CD4-positive, alpha-beta memory T cell (primary cell): ENCODE measurements at regions not wholly inside any gene's neighbourhood (a gene's known extent, or its start where the extent isn't known, plus 50 kb on each side); places are given as distances from the start of the nearest gene placed in this dataset.

Experiments
- CTCF ChIA-PET: fragments of 350-600 bp; sonication (Branson Sonifier 250); formaldehyde crosslinking; loops from one replicate; lab custom pipeline; 2021; ENCODE audit warnings: inconsistent platforms; ENCODE audit not compliant: partially characterized antibody; lab: Charles Lee
- POLR2A ChIA-PET: fragments of 350-600 bp; sonication (Branson Sonifier 250); formaldehyde crosslinking; loops from one replicate; lab custom pipeline; 2021; ENCODE audit not compliant: partially characterized antibody; lab: Charles Lee
- DNase-seq, 5 donors: peaks; one replicate each; pipeline versions ENCODE4 v3.0.0 to v3.0.0-alpha.2; 2020 to 2022; ENCODE audit warnings: mixed read lengths in 1 of 5
- H3K27ac ChIP-seq: one replicate; pipeline ENCODE4 v1.7.0; 2013; ENCODE audit warnings: low read depth, low read length
- H3K27me3 ChIP-seq: 2 replicates; pipeline ENCODE4 v1.7.0; 2013; ENCODE audit warnings: mild to moderate bottlenecking, low read length, moderate library complexity; ENCODE audit not compliant: insufficient read depth
- H3K36me3 ChIP-seq: 2 replicates; pipeline ENCODE4 v1.7.0; 2013; ENCODE audit warnings: mild to moderate bottlenecking, low read length, moderate library complexity; ENCODE audit not compliant: insufficient read depth
- H3K4me1 ChIP-seq: 2 replicates; pipeline ENCODE4 v1.7.0; 2013; ENCODE audit warnings: mild to moderate bottlenecking, low read length, moderate library complexity; ENCODE audit not compliant: insufficient read depth
- H3K4me3 ChIP-seq, 2 donors: one replicate each; pipeline ENCODE4 v1.7.0; 2013; ENCODE audit warnings: low read length in 2 of 2, mild to moderate bottlenecking in 1 of 2
- H3K9me3 ChIP-seq, 2 donors: one replicate each; pipeline ENCODE4 v1.7.0; 2013; ENCODE audit warnings: low read length in 2 of 2, control low read depth in 1 of 2; ENCODE audit not compliant: control insufficient read depth in 1 of 2
- H3K27ac Mint-ChIP-seq, 7 donors: one replicate each; pipeline ENCODE4 v1.8.0; 2020 to 2021; ENCODE audit warnings: mixed read lengths in 7 of 7, mild to moderate bottlenecking in 6 of 7, inconsistent platforms in 3 of 7, moderate library complexity in 3 of 7
- H3K27me3 Mint-ChIP-seq, 2 donors: one replicate each; pipeline ENCODE4 v1.8.0; 2020 to 2021; ENCODE audit warnings: mixed read lengths in 2 of 2
- H3K36me3 Mint-ChIP-seq, 2 donors: one replicate each; pipeline ENCODE4 v1.8.0; 2020 to 2021; ENCODE audit warnings: mixed read lengths in 2 of 2, inconsistent platforms in 1 of 2, mild to moderate bottlenecking in 1 of 2
- H3K4me1 Mint-ChIP-seq, 4 donors: one replicate each; pipeline ENCODE4 v1.8.0; 2020 to 2021; ENCODE audit warnings: mixed read lengths in 4 of 4, mild to moderate bottlenecking in 1 of 4
- H3K4me3 Mint-ChIP-seq, 8 donors: one replicate each; pipeline ENCODE4 v1.8.0; 2020 to 2021; ENCODE audit warnings: mixed read lengths in 8 of 8, mild to moderate bottlenecking in 7 of 8, moderate library complexity in 6 of 8, inconsistent platforms in 3 of 8
- H3K9me3 Mint-ChIP-seq, 8 donors: one replicate each; pipeline ENCODE4 v1.8.0; 2020 to 2021; ENCODE audit warnings: mixed read lengths in 8 of 8, mild to moderate bottlenecking in 5 of 8, inconsistent platforms in 3 of 8, moderate library complexity in 1 of 8
- intact Hi-C: fragments of 100-400 bp; cut with micrococcal nuclease; formaldehyde crosslinking; loops from one replicate; pipeline ENCODE4 v1.15.1; 2023

- Histone ChIP-seq H3K4me3 (no peak overlapping the region), H3K4me1 (no peaks in the 10 kb centered on the region), H3K27me3 (no peaks in the 10 kb centered on the region), H3K9me3 (no peaks in the 10 kb centered on the region), H3K36me3 (no peaks in the 10 kb centered on the region), H3K27ac (no peak overlapping the region)
- Mint-ChIP-seq H3K4me3 (no peak overlapping the region), H3K9me3 (peaks cover 2 to 15% (median 9%) of the 10 kb centered on the region in 8 donors), H3K27me3 (no peaks in the 10 kb centered on the region), H3K36me3 (no peaks in the 10 kb centered on the region), H3K27ac (no peak overlapping the region), H3K4me1 (no peaks in the 10 kb centered on the region)
- intact Hi-C loops: no loop called here
- CTCF ChIA-PET: no interaction called here
- POLR2A ChIA-PET: no interaction called here
- no peak for DNase-seq
These were observed 579.2 kb upstream of the ZNF608 start for GRCh38 chr5:125325488-125326149.

- peaks cover 2 to 13% (median 9%) of the 10 kb centered on the region in 8 donors for H3K9me3 Mint-ChIP-seq
- CTCF ChIA-PET: no interaction called here
- no peak for DNase-seq
- POLR2A ChIA-PET: no interaction called here
- H3K4me3 ChIP-seq: no peak overlapping the region
- intact Hi-C loops: no loop called here
- H3K27ac ChIP-seq: no peak overlapping the region
- H3K4me1 ChIP-seq: no peaks in the 10 kb centered on the region
- H3K36me3 ChIP-seq: no peaks in the 10 kb centered on the region
- H3K27me3 ChIP-seq: no peaks in the 10 kb centered on the region
- H3K27ac Mint-ChIP-seq: no peak overlapping the region
- no peaks in the 10 kb centered on the region for H3K36me3 Mint-ChIP-seq
- no peaks in the 10 kb centered on the region for H3K9me3 ChIP-seq
- no peaks in the 10 kb centered on the region for H3K27me3 Mint-ChIP-seq
- H3K4me1 Mint-ChIP-seq: no peaks in the 10 kb centered on the region
- H3K4me3 Mint-ChIP-seq: no peak overlapping the region
These were observed 579.7 kb upstream of the ZNF608 start for GRCh38 chr5:125326150-125326510.

DNA sequence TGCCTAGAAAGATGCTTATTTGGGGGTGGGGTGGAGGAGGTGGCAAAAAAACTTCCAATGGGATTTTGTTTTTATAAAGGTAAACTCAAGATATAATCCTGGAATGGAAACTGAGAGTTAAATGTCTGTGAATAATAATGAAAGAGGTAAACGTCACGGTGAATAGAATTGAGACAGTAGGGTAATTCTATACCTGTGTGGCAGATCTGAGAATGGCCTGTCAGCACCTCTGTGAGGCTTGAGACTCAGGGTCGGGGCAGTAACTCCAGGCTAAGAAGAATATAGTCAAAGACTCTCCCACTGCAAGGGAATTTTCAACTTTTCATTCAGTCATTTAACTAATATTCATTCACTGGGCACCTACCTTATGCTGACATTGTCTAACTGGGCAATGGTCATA lies 581.2 kb upstream of the ZNF608 start:
- DNase-seq: no peak
- H3K36me3 Mint-ChIP-seq: no peaks in the 10 kb centered on the region
- ChIA-PET POLR2A (no interaction called here), CTCF (no interaction called here)
- no peaks in the 10 kb centered on the region for H3K4me1 ChIP-seq
- no peak overlapping the region for H3K27ac ChIP-seq
- no peak overlapping the region for H3K4me3 Mint-ChIP-seq
- H3K36me3 ChIP-seq: no peaks in the 10 kb centered on the region
- H3K27ac Mint-ChIP-seq: no peak overlapping the region
- H3K4me3 ChIP-seq: no peak overlapping the region
- H3K27me3 Mint-ChIP-seq: no peaks in the 10 kb centered on the region
- intact Hi-C loops: no loop called here
- peaks cover 0 to 13% (median 8%) of the 10 kb centered on the region in 8 donors for H3K9me3 Mint-ChIP-seq
- H3K27me3 ChIP-seq: no peaks in the 10 kb centered on the region
- no peaks in the 10 kb centered on the region for H3K4me1 Mint-ChIP-seq
- no peaks in the 10 kb centered on the region for H3K9me3 ChIP-seq

DNA sequence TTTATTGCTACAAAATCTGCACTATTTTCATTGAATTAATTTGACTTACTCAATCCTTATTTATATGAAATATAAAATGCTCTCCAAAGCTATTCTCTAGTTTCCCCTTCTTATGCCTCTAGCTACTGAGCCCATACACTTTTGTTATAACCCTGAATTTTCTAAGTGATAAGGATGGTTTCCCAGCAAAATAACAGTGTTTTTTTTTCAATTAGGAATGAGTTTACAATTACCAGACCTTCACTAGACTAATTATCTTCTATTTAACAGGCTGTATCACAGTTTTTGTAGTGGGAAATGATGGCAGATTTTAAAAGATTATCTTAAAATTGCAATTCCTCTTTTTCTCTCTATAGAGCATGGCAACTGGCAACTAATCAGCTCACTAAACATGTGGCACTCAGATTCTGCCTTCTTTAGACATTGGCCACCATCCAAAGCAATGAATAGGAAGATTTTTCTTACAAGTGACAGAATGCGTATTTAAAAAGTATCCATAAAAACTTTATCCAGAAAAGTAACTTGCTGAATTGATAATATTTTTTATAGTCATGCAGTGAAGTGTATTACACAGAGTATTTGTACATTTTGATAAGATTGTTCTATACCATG lies 585.7 kb upstream of the ZNF608 start:
- H3K27me3 ChIP-seq: no peaks in the 10 kb centered on the region
- no peaks in the 10 kb centered on the region for H3K27me3 Mint-ChIP-seq
- no peaks in the 10 kb centered on the region for H3K36me3 ChIP-seq
- H3K4me3 Mint-ChIP-seq: no peak overlapping the region
- POLR2A ChIA-PET: no interaction called here
- H3K36me3 Mint-ChIP-seq: no peaks in the 10 kb centered on the region
- H3K4me1 Mint-ChIP-seq: no peaks in the 10 kb centered on the region
- no peaks in the 10 kb centered on the region for H3K4me1 ChIP-seq
- H3K4me3 ChIP-seq: no peak overlapping the region
- CTCF ChIA-PET: no interaction called here
- H3K9me3 Mint-ChIP-seq: peaks cover 0 to 14% (median 9%) of the 10 kb centered on the region in 8 donors
- intact Hi-C loops: no loop called here
- no peak overlapping the region for H3K27ac ChIP-seq
- DNase-seq: no peak
- H3K9me3 ChIP-seq: no peaks in the 10 kb centered on the region
- H3K27ac Mint-ChIP-seq: no peak overlapping the region

GRCh38 chr5:125333416-125333815 lies 587.0 kb upstream of the ZNF608 start:
- H3K4me3 ChIP-seq: no peak overlapping the region
- Mint-ChIP-seq H3K9me3 (peaks cover 0 to 17% (median 8%) of the 10 kb centered on the region in 8 donors), H3K36me3 (no peaks in the 10 kb centered on the region), H3K27ac (no peak overlapping the region), H3K4me3 (no peak overlapping the region), H3K4me1 (no peaks in the 10 kb centered on the region), H3K27me3 (no peaks in the 10 kb centered on the region)
- CTCF ChIA-PET: no interaction called here
- no peaks in the 10 kb centered on the region for H3K36me3 ChIP-seq
- H3K27ac ChIP-seq: no peak overlapping the region
- H3K4me1 ChIP-seq: no peaks in the 10 kb centered on the region
- POLR2A ChIA-PET: no interaction called here
- no peaks in the 10 kb centered on the region for H3K27me3 ChIP-seq
- no peaks in the 10 kb centered on the region for H3K9me3 ChIP-seq
- no peak for DNase-seq
- intact Hi-C loops: no loop called here

DNA sequence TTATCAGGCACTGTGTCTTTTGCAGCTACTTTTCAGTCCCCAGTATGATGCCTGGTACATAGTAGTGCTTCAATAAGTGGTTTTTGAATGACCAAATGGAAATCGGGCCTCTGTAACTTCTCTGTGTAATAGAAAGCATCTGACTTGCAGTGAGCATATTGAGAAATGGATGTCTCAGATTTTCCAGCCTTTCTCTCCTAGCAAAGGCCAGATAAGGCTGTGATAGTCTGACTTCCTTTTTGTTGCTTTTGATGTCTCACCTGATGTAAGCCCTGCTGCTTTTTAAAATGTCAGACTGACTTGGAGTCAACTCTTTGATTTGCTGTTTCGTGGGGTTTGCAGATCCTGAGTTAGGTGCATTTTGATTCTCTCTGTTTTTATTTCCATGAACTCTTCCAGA lies 590.0 kb upstream of the ZNF608 start:
- intact Hi-C loops: no loop called here
- Histone ChIP-seq H3K4me1 (no peaks in the 10 kb centered on the region), H3K36me3 (no peaks in the 10 kb centered on the region), H3K4me3 (no peak overlapping the region), H3K27me3 (no peaks in the 10 kb centered on the region), H3K27ac (no peak overlapping the region), H3K9me3 (no peaks in the 10 kb centered on the region)
- Mint-ChIP-seq H3K4me3 (no peak overlapping the region), H3K36me3 (no peaks in the 10 kb centered on the region), H3K4me1 (no peaks in the 10 kb centered on the region), H3K27ac (no peak overlapping the region), H3K9me3 (peaks cover 0 to 11% (median under 1%) of the 10 kb centered on the region in 8 donors), H3K27me3 (no peaks in the 10 kb centered on the region)
- POLR2A ChIA-PET: no interaction called here
- DNase-seq: no peak
- CTCF ChIA-PET: no interaction called here

- no peak overlapping the region for H3K27ac Mint-ChIP-seq
- intact Hi-C loops: no loop called here
- no peaks in the 10 kb centered on the region for H3K4me1 Mint-ChIP-seq
- ChIA-PET POLR2A (no interaction called here), CTCF (no interaction called here)
- no peak overlapping the region for H3K27ac ChIP-seq
- peaks cover 0 to 17% (median 3%) of the 10 kb centered on the region in 8 donors for H3K9me3 Mint-ChIP-seq
- no peaks in the 10 kb centered on the region for H3K36me3 ChIP-seq
- no peaks in the 10 kb centered on the region for H3K27me3 ChIP-seq
- H3K4me3 ChIP-seq: no peak overlapping the region
- DNase-seq: no peak
- no peaks in the 10 kb centered on the region for H3K4me1 ChIP-seq
- no peaks in the 10 kb centered on the region for H3K36me3 Mint-ChIP-seq
- no peak overlapping the region for H3K4me3 Mint-ChIP-seq
- H3K27me3 Mint-ChIP-seq: no peaks in the 10 kb centered on the region
- no peaks in the 10 kb centered on the region for H3K9me3 ChIP-seq
These were observed 590.9 kb upstream of the ZNF608 start for GRCh38 chr5:125337294-125337693.
